Activated CD4-positive, alpha-beta memory T cell treated with anti-CD3 and anti-CD28 coated beads, Interleukin-2, amount 10 ng/mL, durations not matched to agents 7 days and 5 days (primary cell): ENCODE measurements at regions not wholly inside any gene's neighbourhood (a gene's known extent, or its start where the extent isn't known, plus 50 kb on each side); places are given as distances from the start of the nearest gene placed in this dataset.

Experiments used
- CTCF ChIA-PET: fragments of 350-600 bp; sonication (Branson Sonifier 250); formaldehyde crosslinking; loops from one replicate; lab custom pipeline; 2021; ENCODE audit warnings: antibody characterized with exemption, inconsistent platforms; lab: Charles Lee
- POLR2A ChIA-PET: fragments of 350-600 bp; sonication (Branson Sonifier 250); formaldehyde crosslinking; loops from one replicate; lab custom pipeline; 2021; ENCODE audit warnings: antibody characterized with exemption; lab: Charles Lee
- DNase-seq: peaks from one replicate; pipeline ENCODE4 v3.0.0-alpha.2; 2020
- H3K27ac Mint-ChIP-seq: one replicate; pipeline ENCODE4 v1.8.0; 2021; ENCODE audit warnings: mild to moderate bottlenecking, mixed read lengths
- H3K27me3 Mint-ChIP-seq: one replicate; pipeline ENCODE4 v1.8.0; 2021; ENCODE audit warnings: mixed read lengths
- H3K36me3 Mint-ChIP-seq: one replicate; pipeline ENCODE4 v1.8.0; 2021; ENCODE audit warnings: low read depth, mixed read lengths
- H3K4me1 Mint-ChIP-seq: one replicate; pipeline ENCODE4 v1.8.0; 2021; ENCODE audit warnings: mixed read lengths
- H3K4me3 Mint-ChIP-seq: one replicate; pipeline ENCODE4 v1.8.0; 2021; ENCODE audit warnings: mild to moderate bottlenecking, mixed read lengths
- H3K9me3 Mint-ChIP-seq: one replicate; pipeline ENCODE4 v1.8.0; 2021; ENCODE audit warnings: mixed read lengths

GRCh38 chr4:152206185-152206584 is 329.7 kb downstream of the FBXW7 start:
- peaks cover 4% of the 10 kb centered on the region for H3K27me3 Mint-ChIP-seq

GRCh38 chr4:152202415-152202814 is 333.5 kb downstream of the FBXW7 start:
- no peak for DNase-seq
- H3K27ac Mint-ChIP-seq, result no peak overlapping the region
- no peaks in the 10 kb centered on the region for H3K36me3 Mint-ChIP-seq
- H3K4me1 Mint-ChIP-seq, result no peaks in the 10 kb centered on the region
- no peaks in the 10 kb centered on the region for H3K9me3 Mint-ChIP-seq
- H3K27me3 Mint-ChIP-seq, result no peaks in the 10 kb centered on the region
- ChIA-PET CTCF (no interaction called here), POLR2A (no interaction called here)
- H3K4me3 Mint-ChIP-seq, result no peak overlapping the region

More at GRCh38 chr4:152206185-152206584, 329.7 kb downstream of the FBXW7 start:
- H3K36me3 Mint-ChIP-seq, result no peaks in the 10 kb centered on the region
- ChIA-PET CTCF (no interaction called here), POLR2A (no interaction called here)
- H3K27ac Mint-ChIP-seq, result no peak overlapping the region
- H3K9me3 Mint-ChIP-seq, result no peaks in the 10 kb centered on the region
- DNase-seq, result no peak
- H3K4me1 Mint-ChIP-seq, result no peaks in the 10 kb centered on the region
- no peak overlapping the region for H3K4me3 Mint-ChIP-seq

- CTCF ChIA-PET, result no interaction called here
- no peak for DNase-seq
- Mint-ChIP-seq H3K9me3 (no peaks in the 10 kb centered on the region), H3K4me3 (no peak overlapping the region), H3K27me3 (no peaks in the 10 kb centered on the region), H3K36me3 (no peaks in the 10 kb centered on the region), H3K4me1 (no peaks in the 10 kb centered on the region), H3K27ac (no peak overlapping the region)
- POLR2A ChIA-PET, result no interaction called here
These were observed 335.2 kb downstream of the FBXW7 start for GRCh38 chr4:152200511-152201333.

GRCh38 chr4:152197211-152197610 is 338.7 kb downstream of the FBXW7 start:
- no peak for DNase-seq
- POLR2A ChIA-PET, result interaction anchor here (1.0 kb wide), 1 partner anchor 138 kb away, joined by 3 read pairs; no protein-coding TSS in a partner anchor
- H3K9me3 Mint-ChIP-seq, result peaks cover 4% of the 10 kb centered on the region
- H3K27me3 Mint-ChIP-seq, result no peaks in the 10 kb centered on the region
- no peaks in the 10 kb centered on the region for H3K36me3 Mint-ChIP-seq
- H3K4me1 Mint-ChIP-seq, result no peaks in the 10 kb centered on the region
- H3K27ac Mint-ChIP-seq, result no peak overlapping the region
- CTCF ChIA-PET, result no interaction called here
- H3K4me3 Mint-ChIP-seq, result no peak overlapping the region

GRCh38 chr4:152195888-152196287 is 340.0 kb downstream of the FBXW7 start:
- H3K4me3 Mint-ChIP-seq, result no peak overlapping the region
- no peaks in the 10 kb centered on the region for H3K27me3 Mint-ChIP-seq
- H3K4me1 Mint-ChIP-seq, result no peaks in the 10 kb centered on the region
- H3K36me3 Mint-ChIP-seq, result no peaks in the 10 kb centered on the region
- H3K27ac Mint-ChIP-seq, result no peak overlapping the region
- H3K9me3 Mint-ChIP-seq, result peaks cover 4% of the 10 kb centered on the region
- DNase-seq, result no peak
- CTCF ChIA-PET, result no interaction called here
- POLR2A ChIA-PET, result no interaction called here

GRCh38 chr4:152193059-152193458 is 342.8 kb downstream of the FBXW7 start:
- Mint-ChIP-seq H3K27ac (no peak overlapping the region), H3K36me3 (no peaks in the 10 kb centered on the region), H3K9me3 (peaks cover 4% of the 10 kb centered on the region), H3K4me1 (peaks cover 6% of the 10 kb centered on the region), H3K27me3 (no peaks in the 10 kb centered on the region), H3K4me3 (no peak overlapping the region)
- no peak for DNase-seq
- ChIA-PET POLR2A (no interaction called here), CTCF (no interaction called here)

GRCh38 chr4:152190907-152191306 is 345.0 kb downstream of the FBXW7 start:
- peaks cover 4% of the 10 kb centered on the region for H3K9me3 Mint-ChIP-seq
- H3K4me1 Mint-ChIP-seq, result peaks cover 6% of the 10 kb centered on the region
- no peak for DNase-seq
- POLR2A ChIA-PET, result no interaction called here
- CTCF ChIA-PET, result no interaction called here
- no peaks in the 10 kb centered on the region for H3K27me3 Mint-ChIP-seq
- no peaks in the 10 kb centered on the region for H3K36me3 Mint-ChIP-seq
- H3K27ac Mint-ChIP-seq, result no peak overlapping the region
- H3K4me3 Mint-ChIP-seq, result no peak overlapping the region

GRCh38 chr4:152189451-152190179 is 346.3 kb downstream of the FBXW7 start:
- ChIA-PET POLR2A (no interaction called here), CTCF (no interaction called here)
- no peak for DNase-seq
- no peak overlapping the region for H3K4me3 Mint-ChIP-seq
- H3K27ac Mint-ChIP-seq, result no peak overlapping the region
- peaks cover 6% of the 10 kb centered on the region for H3K4me1 Mint-ChIP-seq
- H3K27me3 Mint-ChIP-seq, result no peaks in the 10 kb centered on the region
- H3K36me3 Mint-ChIP-seq, result no peaks in the 10 kb centered on the region
- no peaks in the 10 kb centered on the region for H3K9me3 Mint-ChIP-seq

- no peak overlapping the region for H3K4me3 Mint-ChIP-seq
- H3K36me3 Mint-ChIP-seq, result no peaks in the 10 kb centered on the region
- no peak for DNase-seq
- CTCF ChIA-PET, result no interaction called here
- POLR2A ChIA-PET, result no interaction called here
- no peak overlapping the region for H3K27ac Mint-ChIP-seq
- peaks cover 6% of the 10 kb centered on the region for H3K4me1 Mint-ChIP-seq
- peaks cover under 1% of the 10 kb centered on the region for H3K9me3 Mint-ChIP-seq
- no peaks in the 10 kb centered on the region for H3K27me3 Mint-ChIP-seq
These were observed 347.1 kb downstream of the FBXW7 start for GRCh38 chr4:152188801-152189200.

GRCh38 chr4:152187693-152188092 is 348.2 kb downstream of the FBXW7 start:
- Mint-ChIP-seq H3K4me3 (no peak overlapping the region), H3K9me3 (peaks cover 4% of the 10 kb centered on the region), H3K4me1 (peaks cover 12% of the 10 kb centered on the region), H3K27ac (no peak overlapping the region), H3K36me3 (no peaks in the 10 kb centered on the region), H3K27me3 (no peaks in the 10 kb centered on the region)
- ChIA-PET POLR2A (no interaction called here), CTCF (no interaction called here)
- DNase-seq, result no peak

GRCh38 chr4:152185786-152186550 is 349.9 kb downstream of the FBXW7 start:
- Mint-ChIP-seq H3K27ac (no peak overlapping the region), H3K4me3 (no peak overlapping the region), H3K36me3 (no peaks in the 10 kb centered on the region), H3K27me3 (no peaks in the 10 kb centered on the region), H3K4me1 (peaks cover 12% of the 10 kb centered on the region), H3K9me3 (peaks cover 4% of the 10 kb centered on the region)
- ChIA-PET POLR2A (no interaction called here), CTCF (no interaction called here)
- DNase-seq, result no peak

- POLR2A ChIA-PET, result no interaction called here
- no peak for DNase-seq
- CTCF ChIA-PET, result no interaction called here
- Mint-ChIP-seq H3K36me3 (no peaks in the 10 kb centered on the region), H3K4me1 (peaks cover 5% of the 10 kb centered on the region), H3K27ac (no peak overlapping the region), H3K27me3 (no peaks in the 10 kb centered on the region), H3K9me3 (peaks cover 4% of the 10 kb centered on the region), H3K4me3 (no peak overlapping the region)
These were observed 354.7 kb downstream of the FBXW7 start for GRCh38 chr4:152181150-152181549.

- H3K9me3 Mint-ChIP-seq, result peaks cover 4% of the 10 kb centered on the region
- H3K36me3 Mint-ChIP-seq, result no peaks in the 10 kb centered on the region
- peaks cover 5% of the 10 kb centered on the region for H3K4me1 Mint-ChIP-seq
- POLR2A ChIA-PET, result no interaction called here
- CTCF ChIA-PET, result no interaction called here
- no peaks in the 10 kb centered on the region for H3K27me3 Mint-ChIP-seq
- no peak for DNase-seq
- no peak overlapping the region for H3K27ac Mint-ChIP-seq
- H3K4me3 Mint-ChIP-seq, result no peak overlapping the region
These were observed 355.5 kb downstream of the FBXW7 start for GRCh38 chr4:152180369-152180768.
